ENCODE measurements at regions not wholly inside any gene's neighbourhood (a gene's known extent, or its start where the extent isn't known, plus 50 kb on each side); places are given as distances from the start of the nearest gene placed in this dataset.

GRCh38 chr7:35359423-35359822 lies 105.5 kb upstream of the TBX20 start:
- no peak for TF ChIP-seq CTCF (IDR thresholded peaks at IDR 0.05; ENCODE audit: insufficient read depth, low read length)
- no peak overlapping the region for H3K4me3 ChIP-seq (ENCODE audit: low read depth, low read length)
- no peak for DNase-seq (ENCODE audit: low read depth)

GRCh38 chr7:35356495-35356894 lies 102.6 kb upstream of the TBX20 start:
- no peak for TF ChIP-seq CTCF (IDR thresholded peaks at IDR 0.05; ENCODE audit: insufficient read depth, low read length)
- DNase-seq (ENCODE audit: low read depth) = no peak
- H3K4me3 ChIP-seq (ENCODE audit: low read depth, low read length) = no peak overlapping the region

GRCh38 chr7:35355911-35356310 lies 102.0 kb upstream of the TBX20 start:
- DNase-seq (ENCODE audit: low read depth) = no peak

GRCh38 chr7:35355199-35355598 lies 101.3 kb upstream of the TBX20 start:
- no peak for DNase-seq (ENCODE audit: low read depth)
- H3K4me3 ChIP-seq (ENCODE audit: low read depth, low read length) = no peak overlapping the region
- TF ChIP-seq CTCF (IDR thresholded peaks at IDR 0.05; ENCODE audit: insufficient read depth, low read length) = no peak

More at GRCh38 chr7:35355911-35356310, 102.0 kb upstream of the TBX20 start:
- no peak for TF ChIP-seq CTCF (IDR thresholded peaks at IDR 0.05; ENCODE audit: insufficient read depth, low read length)
- no peak overlapping the region for H3K4me3 ChIP-seq (ENCODE audit: low read depth, low read length)

- DNase-seq (ENCODE audit: low read depth) = no peak
These were observed 99.6 kb upstream of the TBX20 start for GRCh38 chr7:35353481-35353880.

GRCh38 chr7:35351466-35351865 lies 97.6 kb upstream of the TBX20 start:
- no peak for DNase-seq (ENCODE audit: low read depth)
- no peak overlapping the region for H3K4me3 ChIP-seq (ENCODE audit: low read depth, low read length)
- no peak for TF ChIP-seq CTCF (IDR thresholded peaks at IDR 0.05; ENCODE audit: insufficient read depth, low read length)

More at GRCh38 chr7:35353481-35353880, 99.6 kb upstream of the TBX20 start:
- H3K4me3 ChIP-seq (ENCODE audit: low read depth, low read length) = no peak overlapping the region
- TF ChIP-seq CTCF (IDR thresholded peaks at IDR 0.05; ENCODE audit: insufficient read depth, low read length) = no peak
